ENCODE measurements at regions not wholly inside any gene's neighbourhood (a gene's known extent, or its start where the extent isn't known, plus 50 kb on each side); places are given as distances from the start of the nearest gene placed in this dataset.

GRCh38 chr22:49169074-49169744 lies 658.5 kb downstream of the BRD1 start:
- no peak for DNase-seq (ENCODE audit: low read depth)

DNA sequence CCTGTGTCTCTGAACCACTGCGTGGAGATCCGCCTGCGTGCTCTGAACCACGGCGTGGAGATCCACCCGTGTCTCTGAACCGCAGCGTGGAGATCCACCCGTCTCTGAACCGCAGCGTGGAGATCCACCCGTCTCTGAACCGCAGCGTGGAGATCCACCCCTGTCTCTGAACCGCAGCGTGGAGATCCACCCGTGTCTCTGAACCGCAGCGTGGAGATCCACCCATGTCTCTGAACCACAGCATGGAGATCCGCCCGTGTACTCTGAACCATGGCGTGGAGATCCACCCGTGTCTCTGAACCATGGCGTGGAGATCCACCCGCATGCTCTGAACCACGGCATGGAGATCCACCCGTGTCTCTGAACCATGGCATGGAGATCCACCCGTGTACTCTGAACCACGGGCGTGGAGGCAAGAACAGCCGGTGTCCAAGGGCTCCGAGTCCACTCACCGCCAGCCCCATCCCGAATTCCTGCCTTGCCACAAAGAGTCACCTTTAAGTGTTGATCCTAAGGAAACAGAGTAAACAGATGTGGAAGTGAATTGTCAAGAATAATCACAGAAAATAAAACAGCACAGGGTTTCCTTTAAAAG lies 659.4 kb downstream of the BRD1 start:
- no peak for DNase-seq (ENCODE audit: low read depth)

- no peak for DNase-seq (ENCODE audit: low read depth)
Observed at GRCh38 chr22:49166746-49167145, 660.9 kb downstream of the BRD1 start.

DNA sequence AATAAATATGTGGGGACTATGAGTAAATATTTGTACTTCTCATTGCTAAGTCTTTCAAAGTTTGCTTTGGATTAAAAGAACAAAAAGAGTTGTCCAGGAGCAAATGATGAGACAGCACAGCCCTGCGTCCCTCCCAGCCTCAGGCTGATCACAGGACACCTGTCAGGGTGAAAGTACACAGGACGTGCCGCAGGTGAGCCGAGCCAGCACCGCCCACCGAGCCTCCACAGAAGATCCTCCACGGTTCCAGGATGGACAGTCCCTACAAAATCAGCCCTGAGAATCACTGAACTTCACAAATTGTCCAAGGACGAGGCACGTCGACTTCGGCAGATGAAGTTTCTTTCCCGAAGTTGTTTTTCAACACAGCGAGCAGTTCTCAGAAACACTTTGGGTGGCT lies 661.5 kb downstream of the BRD1 start:
- DNase-seq (ENCODE audit: low read depth), result no peak

- no peak for DNase-seq (ENCODE audit: low read depth)
Observed at GRCh38 chr22:49164773-49165320, 662.8 kb downstream of the BRD1 start.

GRCh38 chr22:49163960-49164690 lies 663.5 kb downstream of the BRD1 start:
- DNase-seq (ENCODE audit: low read depth), result no peak

- DNase-seq (ENCODE audit: low read depth), result no peak
Observed at GRCh38 chr22:49163258-49163959, 664.3 kb downstream of the BRD1 start.

DNA sequence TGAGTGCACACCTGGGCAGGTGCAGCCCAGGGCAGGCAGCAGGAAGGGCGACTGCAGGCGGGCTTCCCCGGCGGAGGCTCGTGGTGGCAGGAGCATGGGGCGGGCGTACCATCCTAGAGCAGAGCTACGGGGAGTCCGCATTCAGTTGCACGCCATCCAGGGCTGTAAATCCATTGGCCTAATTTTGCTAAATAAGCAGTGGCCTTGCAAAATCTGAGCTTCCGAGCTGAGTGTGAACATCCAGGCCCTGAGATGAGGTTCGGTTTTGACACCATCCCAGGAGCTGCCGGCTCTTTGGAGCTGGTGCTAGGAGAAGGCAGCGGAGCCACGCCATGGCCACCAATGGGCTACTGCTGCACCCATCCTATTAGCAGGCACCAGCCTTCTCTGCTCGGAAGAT lies 664.8 kb downstream of the BRD1 start:
- DNase-seq (ENCODE audit: low read depth), result no peak

- no peak for DNase-seq (ENCODE audit: low read depth)
Observed at GRCh38 chr22:49161002-49161850, 666.4 kb downstream of the BRD1 start.

DNA sequence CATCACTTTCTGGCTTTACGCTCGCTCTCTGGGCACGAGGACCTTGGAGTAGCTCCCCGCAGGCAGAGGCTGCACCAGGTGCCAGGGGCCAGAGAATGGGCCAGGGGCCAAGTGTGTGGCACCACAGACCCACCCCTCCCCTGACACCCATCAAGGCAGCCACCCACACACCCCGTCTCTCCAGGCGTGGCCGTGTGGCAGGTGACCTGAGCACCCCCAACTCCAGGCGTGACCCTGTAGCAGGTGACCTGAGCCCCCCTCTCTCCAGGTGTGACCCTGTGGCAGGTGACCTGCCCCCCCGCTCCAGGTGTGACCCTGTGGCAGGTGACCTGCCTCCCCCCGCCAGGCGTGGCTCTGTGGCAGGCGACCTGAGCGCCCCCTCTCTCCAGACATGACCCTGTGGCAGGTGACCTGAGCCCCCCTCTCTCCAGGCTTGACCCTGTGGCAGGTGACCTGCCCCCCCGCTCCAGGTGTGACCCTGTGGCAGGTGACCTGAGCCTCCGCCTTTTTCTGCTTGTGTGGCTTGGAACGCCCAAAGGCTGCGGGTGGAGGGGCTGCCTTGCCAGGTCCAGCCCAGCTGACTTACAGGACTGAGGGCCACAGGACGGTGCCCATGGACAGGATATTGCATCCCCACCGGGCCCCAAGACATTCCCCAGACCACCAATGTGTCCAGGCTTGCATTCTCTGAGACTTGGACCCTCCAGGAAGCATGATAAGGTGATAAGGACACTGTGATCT lies 667.2 kb downstream of the BRD1 start:
- no peak for DNase-seq (ENCODE audit: low read depth)

- DNase-seq (ENCODE audit: low read depth), result no peak
Observed at GRCh38 chr22:49159711-49160110, 668.0 kb downstream of the BRD1 start.

GRCh38 chr22:49158741-49159564 lies 668.7 kb downstream of the BRD1 start:
- no peak for DNase-seq (ENCODE audit: low read depth)

DNA sequence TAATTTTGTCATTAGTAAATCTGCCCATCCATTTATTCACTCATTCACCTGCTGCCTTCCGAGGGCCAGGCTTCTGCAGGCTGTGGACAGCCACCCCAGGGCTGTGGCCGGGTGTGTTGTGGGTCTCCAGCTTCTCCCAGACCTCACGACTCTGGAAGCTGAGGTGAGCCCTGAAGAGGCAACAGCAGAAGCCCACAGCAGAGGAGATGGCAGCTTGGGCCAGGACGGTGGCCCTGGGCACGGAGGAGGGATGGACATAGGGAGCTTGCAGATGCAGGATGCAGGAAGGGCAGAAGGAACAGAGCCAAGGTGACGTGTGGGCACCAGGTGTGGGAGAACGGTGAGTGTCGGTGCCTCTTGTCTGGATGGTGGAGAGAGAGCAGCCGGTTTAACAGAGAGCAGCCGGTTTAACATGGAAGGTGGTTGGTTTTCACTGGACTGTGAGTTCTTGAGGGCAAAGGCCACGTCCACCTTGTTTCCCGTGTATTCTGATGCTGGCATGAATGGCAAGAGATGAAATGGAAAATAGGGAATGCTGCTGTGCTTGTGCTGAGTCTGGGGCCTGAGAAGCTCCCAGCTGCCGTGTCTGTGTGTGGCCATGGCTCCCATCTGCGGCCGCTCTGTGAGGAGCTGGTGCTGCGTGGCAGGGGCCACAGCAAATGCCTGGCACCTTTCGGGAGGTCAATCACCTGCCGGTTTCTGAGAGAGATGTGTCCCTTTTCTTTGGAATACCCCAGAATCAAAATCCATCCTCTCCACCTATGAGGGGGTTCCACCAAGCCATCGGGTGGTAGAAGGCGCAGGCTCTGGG lies 669.9 kb downstream of the BRD1 start:
- DNase-seq (ENCODE audit: low read depth), result no peak

DNA sequence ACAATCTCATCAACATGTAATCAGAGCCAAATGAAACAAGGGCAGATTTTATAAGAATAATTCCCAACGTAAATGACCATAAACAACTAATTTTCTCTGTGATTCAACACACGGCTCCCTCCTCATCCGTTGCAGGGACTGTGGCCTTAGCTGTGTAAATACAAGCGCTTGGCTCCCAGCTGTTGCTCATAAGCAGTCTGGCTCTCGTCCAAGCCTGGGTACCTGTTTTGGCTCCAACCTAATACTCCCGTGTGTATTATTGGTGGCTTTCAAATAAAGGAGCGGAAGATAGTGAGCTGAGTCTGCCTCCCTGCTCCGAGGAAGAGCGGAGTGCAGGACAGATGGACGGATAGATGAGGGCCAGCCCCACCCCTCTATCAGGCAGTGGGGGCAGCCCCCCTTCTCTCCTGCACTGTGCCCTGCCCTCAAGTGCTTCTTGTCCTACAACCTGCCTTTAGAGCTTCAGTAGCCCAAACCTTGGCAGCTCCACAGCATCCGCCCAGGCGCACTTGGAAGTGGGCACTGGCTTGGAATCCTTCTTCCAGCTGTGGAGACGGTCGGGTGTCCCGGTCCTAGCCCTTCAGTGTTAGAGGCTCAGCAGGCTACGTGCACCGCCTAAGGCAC lies 670.9 kb downstream of the BRD1 start:
- no peak for DNase-seq (ENCODE audit: low read depth)

DNA sequence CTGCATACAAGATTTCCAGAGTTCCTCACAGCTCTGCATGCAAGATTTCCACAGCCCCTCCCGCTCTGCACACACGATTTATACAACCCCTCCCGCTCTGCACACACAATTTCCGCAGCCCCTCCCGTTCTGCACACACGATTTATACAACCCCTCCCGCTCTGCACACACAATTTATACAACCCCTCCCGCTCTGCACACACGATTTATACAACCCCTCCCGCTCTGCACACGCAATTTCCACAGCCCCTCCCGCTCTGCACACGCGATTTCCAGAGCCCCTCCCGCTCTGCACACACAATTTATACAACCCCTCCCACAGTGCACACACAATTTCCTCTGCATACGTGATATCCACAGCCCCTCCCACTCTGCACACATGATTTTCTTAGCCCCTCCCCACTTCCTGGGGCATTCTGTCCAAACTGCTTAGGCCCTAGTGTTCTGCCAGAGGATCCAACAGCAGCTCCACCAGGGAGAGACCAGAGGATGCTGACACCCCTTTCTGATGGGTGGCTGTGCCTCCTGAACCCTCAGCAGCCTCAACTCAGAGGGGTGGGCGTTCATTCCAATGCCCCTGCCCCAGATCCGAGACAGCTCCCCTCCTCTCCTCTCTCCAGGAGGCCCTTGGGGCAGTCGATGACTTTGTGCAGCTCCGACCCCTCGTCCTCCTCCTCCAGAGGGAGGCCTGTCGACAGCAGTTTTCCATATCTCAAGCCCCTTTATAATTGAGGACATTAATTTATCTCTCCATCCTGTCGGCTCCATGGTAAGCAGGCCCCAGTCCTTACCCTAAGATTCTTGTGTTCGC lies 671.7 kb downstream of the BRD1 start:
- DNase-seq (ENCODE audit: low read depth), result no peak

GRCh38 chr22:49155039-49155769 lies 672.5 kb downstream of the BRD1 start:
- no peak for DNase-seq (ENCODE audit: low read depth)

DNA sequence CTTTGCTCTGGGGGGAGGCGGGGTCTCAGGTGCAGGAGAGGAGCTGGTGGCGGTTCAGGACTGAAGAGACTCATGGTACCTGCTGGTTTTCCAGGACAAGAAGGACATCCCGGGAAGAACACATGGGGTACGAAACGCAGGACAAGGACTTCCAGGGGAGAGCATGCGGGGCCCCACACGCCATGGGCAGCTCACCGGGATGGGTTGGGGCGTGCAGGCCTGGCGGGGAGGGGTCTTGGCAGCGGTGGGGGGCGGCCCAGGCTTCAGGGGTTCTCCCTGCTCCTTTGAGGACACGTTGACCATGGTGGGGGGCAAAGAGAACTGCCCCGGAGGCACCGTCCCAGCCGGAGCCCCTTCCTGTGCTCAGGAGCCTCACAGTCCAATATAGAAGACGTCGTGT lies 673.2 kb downstream of the BRD1 start:
- no peak for DNase-seq (ENCODE audit: low read depth)

Measured in GM04503 (cell line).